Neural crest cell (in vitro differentiated cells): ENCODE measurements at regions not wholly inside any gene's neighbourhood (a gene's known extent, or its start where the extent isn't known, plus 50 kb on each side); places are given as distances from the start of the nearest gene placed in this dataset.

Experiments used
- DNase-seq: peaks from one replicate; pipeline ENCODE4 v3.0.0; 2021; ENCODE audit warnings: low read depth, mixed read lengths, low spot score
- H3K27ac Mint-ChIP-seq: one replicate; pipeline ENCODE4 v1.8.0; 2021; ENCODE audit warnings: mild to moderate bottlenecking, mixed read lengths; ENCODE audit not compliant: unreplicated experiment
- H3K27me3 Mint-ChIP-seq: 2 replicates; pipeline ENCODE4 v1.8.0; 2021; ENCODE audit warnings: low read depth, mild to moderate bottlenecking, mixed read lengths
- H3K36me3 Mint-ChIP-seq: 2 replicates; pipeline ENCODE4 v1.8.0; 2021; ENCODE audit warnings: low read depth, mild to moderate bottlenecking, mixed read lengths
- H3K4me1 Mint-ChIP-seq: 2 replicates; pipeline ENCODE4 v1.8.0; 2021; ENCODE audit warnings: mixed read lengths
- H3K4me3 Mint-ChIP-seq: one replicate; pipeline ENCODE4 v1.8.0; 2021; ENCODE audit warnings: mild to moderate bottlenecking, mixed read lengths
- H3K9me3 Mint-ChIP-seq: 2 replicates; pipeline ENCODE4 v1.8.0; 2021; ENCODE audit warnings: mixed read lengths
- TF ChIP-seq, protein P1 (sequence below): fragments of 200-600 bp; sonication (generic); conservative IDR thresholded peaks from 2 replicates; pipeline ENCODE4 v1.5.0; 2021; ENCODE audit warnings: antibody characterized with exemption, mild to moderate bottlenecking

DNA sequence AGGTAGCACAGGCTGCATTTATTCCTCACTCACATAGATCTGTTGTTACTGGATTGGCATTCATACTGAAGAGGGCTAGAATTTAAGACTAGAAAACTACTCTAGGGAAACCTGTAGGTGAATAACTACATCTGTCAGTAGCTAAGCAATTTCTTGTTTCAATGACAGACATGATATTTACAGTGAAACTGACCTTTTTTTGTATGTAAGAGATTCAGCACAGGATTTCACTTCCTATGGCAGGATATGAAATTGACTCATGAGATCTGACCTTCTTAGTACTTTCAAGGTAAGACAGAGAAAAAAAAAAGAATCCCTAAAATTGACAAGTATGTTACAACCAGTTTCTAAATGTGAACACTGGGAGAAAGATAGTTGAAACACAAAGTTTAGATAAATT lies 189.8 kb upstream of the SLC16A7 start:
- no peaks in the 10 kb centered on the region for H3K9me3 Mint-ChIP-seq
- no peak overlapping the region for H3K27ac Mint-ChIP-seq
- H3K36me3 Mint-ChIP-seq = no peaks in the 10 kb centered on the region
- H3K27me3 Mint-ChIP-seq = no peaks in the 10 kb centered on the region
- H3K4me1 Mint-ChIP-seq = peaks cover 8% of the 10 kb centered on the region
- no peak for DNase-seq
- TF ChIP-seq, protein P1, sequence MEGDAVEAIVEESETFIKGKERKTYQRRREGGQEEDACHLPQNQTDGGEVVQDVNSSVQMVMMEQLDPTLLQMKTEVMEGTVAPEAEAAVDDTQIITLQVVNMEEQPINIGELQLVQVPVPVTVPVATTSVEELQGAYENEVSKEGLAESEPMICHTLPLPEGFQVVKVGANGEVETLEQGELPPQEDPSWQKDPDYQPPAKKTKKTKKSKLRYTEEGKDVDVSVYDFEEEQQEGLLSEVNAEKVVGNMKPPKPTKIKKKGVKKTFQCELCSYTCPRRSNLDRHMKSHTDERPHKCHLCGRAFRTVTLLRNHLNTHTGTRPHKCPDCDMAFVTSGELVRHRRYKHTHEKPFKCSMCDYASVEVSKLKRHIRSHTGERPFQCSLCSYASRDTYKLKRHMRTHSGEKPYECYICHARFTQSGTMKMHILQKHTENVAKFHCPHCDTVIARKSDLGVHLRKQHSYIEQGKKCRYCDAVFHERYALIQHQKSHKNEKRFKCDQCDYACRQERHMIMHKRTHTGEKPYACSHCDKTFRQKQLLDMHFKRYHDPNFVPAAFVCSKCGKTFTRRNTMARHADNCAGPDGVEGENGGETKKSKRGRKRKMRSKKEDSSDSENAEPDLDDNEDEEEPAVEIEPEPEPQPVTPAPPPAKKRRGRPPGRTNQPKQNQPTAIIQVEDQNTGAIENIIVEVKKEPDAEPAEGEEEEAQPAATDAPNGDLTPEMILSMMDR = no peak
- H3K4me3 Mint-ChIP-seq = no peak overlapping the region

DNA sequence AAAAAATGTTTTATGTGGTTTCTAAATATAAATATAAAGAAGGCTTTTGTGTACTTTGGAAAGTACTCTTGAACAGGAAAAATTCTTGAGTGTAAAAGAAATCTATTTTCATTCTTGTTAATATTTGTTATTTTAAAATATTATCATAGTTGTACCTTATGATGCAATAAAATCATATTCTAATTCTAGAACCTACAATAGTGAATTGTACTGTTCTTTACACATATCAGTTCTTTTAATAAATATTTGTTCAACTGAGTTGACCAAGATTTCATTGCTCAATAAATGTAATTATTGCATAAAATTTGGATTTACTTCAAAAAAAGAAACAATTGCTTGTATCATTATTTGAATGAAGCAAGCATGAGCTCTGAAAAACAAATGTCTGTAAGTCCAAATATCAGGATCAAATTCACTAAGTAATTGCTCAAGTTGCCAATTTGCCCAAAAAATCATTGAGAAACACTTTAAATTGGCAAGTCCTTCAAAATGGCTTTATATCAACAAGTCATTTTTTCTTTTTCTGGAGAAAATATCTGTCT lies 191.6 kb upstream of the SLC16A7 start:
- no peak for DNase-seq
- TF ChIP-seq, protein P1 = no peak
- Mint-ChIP-seq H3K27ac (no peak overlapping the region), H3K4me3 (no peak overlapping the region), H3K36me3 (no peaks in the 10 kb centered on the region), H3K9me3 (no peaks in the 10 kb centered on the region), H3K4me1 (peaks cover 8% of the 10 kb centered on the region), H3K27me3 (no peaks in the 10 kb centered on the region)

DNA sequence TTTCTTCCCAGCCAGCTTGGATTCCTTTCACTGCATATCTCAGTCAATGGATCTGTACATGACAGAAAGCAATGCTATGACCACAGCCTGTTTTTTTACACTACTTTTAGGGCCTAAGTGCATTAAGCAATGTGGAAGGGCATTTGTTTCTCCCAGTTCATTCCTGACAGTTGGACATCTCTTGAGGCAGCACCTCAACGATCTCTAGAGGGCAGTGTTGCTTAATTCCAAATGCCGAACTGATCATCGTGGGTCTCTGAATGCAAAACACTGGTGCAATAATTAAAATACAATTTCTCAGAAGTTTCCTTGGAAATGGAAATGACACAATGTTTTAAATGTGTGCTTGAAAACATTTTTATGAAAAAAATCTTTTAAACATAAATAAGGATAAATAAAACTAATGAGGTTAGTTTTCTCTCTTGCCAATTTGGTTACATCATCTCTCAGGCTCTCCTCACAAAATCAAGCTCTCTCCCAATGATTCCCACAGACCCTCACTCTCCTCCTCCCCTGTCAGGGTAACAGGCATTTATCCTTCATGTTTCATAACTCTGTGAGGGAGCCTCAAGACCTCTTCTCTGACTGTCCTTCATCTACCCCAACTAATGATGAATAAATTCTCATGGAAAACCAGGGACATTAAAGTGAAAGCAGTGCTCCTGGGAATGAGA lies 192.4 kb upstream of the SLC16A7 start:
- H3K27ac Mint-ChIP-seq = no peak overlapping the region
- peaks cover 8% of the 10 kb centered on the region for H3K4me1 Mint-ChIP-seq
- H3K4me3 Mint-ChIP-seq = no peak overlapping the region
- H3K27me3 Mint-ChIP-seq = no peaks in the 10 kb centered on the region
- DNase-seq = peak; percentile 48
- TF ChIP-seq, protein P1 = peak; percentile 83
- H3K9me3 Mint-ChIP-seq = no peaks in the 10 kb centered on the region
- H3K36me3 Mint-ChIP-seq = no peaks in the 10 kb centered on the region

DNA sequence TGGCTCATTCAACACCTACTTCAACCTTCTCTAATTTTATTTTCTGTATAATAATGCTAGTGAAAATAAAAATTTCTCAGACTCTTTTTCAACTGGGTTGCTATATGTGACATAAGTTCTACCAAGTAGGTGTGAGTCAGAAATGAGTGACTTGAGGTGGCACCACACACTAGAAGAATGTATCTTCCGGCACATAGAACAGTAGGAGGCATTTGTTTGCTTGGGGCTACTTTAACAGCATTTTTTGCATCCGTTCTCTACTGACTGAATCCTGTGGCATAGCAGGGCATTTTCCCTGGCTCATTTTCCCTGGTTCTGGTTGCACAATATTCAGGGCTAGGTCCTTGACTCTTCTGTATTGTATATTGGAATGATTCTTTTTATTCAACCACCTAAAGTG lies 194.0 kb upstream of the SLC16A7 start:
- TF ChIP-seq, protein P1 = no peak
- H3K27ac Mint-ChIP-seq = no peak overlapping the region
- no peak for DNase-seq
- H3K4me3 Mint-ChIP-seq = no peak overlapping the region
- no peaks in the 10 kb centered on the region for H3K27me3 Mint-ChIP-seq
- H3K4me1 Mint-ChIP-seq = peaks cover 8% of the 10 kb centered on the region
- no peaks in the 10 kb centered on the region for H3K36me3 Mint-ChIP-seq
- H3K9me3 Mint-ChIP-seq = no peaks in the 10 kb centered on the region

DNA sequence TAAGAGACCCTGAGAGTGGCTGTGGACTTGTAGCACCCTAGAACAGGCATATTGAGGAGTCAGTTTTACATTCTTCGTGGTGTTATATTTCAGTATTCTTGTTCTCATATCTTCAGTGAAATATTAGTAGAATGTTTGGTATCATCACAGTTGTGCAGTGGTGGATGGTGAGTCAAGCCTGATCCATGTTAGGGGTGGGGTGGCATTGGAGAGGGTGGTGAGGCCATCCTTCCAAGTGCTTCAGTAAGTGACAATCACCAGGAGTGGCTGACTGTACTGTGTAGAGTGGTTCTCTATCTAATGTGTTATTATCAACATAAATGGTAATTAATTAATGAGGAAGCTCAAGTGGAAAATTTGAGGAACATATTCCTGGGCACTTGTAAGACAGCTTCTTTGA lies 197.7 kb upstream of the SLC16A7 start:
- peaks cover 1% of the 10 kb centered on the region for H3K27me3 Mint-ChIP-seq
- H3K9me3 Mint-ChIP-seq = peaks cover 4% of the 10 kb centered on the region
- no peak overlapping the region for H3K27ac Mint-ChIP-seq
- H3K4me1 Mint-ChIP-seq = peaks cover 2% of the 10 kb centered on the region
- TF ChIP-seq, protein P1 = no peak
- H3K4me3 Mint-ChIP-seq = no peak overlapping the region
- H3K36me3 Mint-ChIP-seq = no peaks in the 10 kb centered on the region
- no peak for DNase-seq
